GM18520 (cell line): ENCODE measurements at regions not wholly inside any gene's neighbourhood (a gene's known extent, or its start where the extent isn't known, plus 50 kb on each side); places are given as distances from the start of the nearest gene placed in this dataset.
A peak's percentile ranks its signal among the peaks of the same experiment; 100 is the strongest.

ENCODE experiments used
- ATAC-seq: cut with Tn5 transposase; IDR thresholded peaks from one replicate; pipeline ENCODE4 v1.9.1; 2021; ENCODE audit not compliant: unreplicated experiment

- no peak for ATAC-seq
Observed at GRCh38 chr1:118363396-118363795, 178.4 kb upstream of the SPAG17 start.

- ATAC-seq: no peak
Observed at GRCh38 chr1:118360817-118361216, 175.8 kb upstream of the SPAG17 start.

- ATAC-seq: no peak
Observed at GRCh38 chr1:118346936-118347335, 161.9 kb upstream of the SPAG17 start.

DNA sequence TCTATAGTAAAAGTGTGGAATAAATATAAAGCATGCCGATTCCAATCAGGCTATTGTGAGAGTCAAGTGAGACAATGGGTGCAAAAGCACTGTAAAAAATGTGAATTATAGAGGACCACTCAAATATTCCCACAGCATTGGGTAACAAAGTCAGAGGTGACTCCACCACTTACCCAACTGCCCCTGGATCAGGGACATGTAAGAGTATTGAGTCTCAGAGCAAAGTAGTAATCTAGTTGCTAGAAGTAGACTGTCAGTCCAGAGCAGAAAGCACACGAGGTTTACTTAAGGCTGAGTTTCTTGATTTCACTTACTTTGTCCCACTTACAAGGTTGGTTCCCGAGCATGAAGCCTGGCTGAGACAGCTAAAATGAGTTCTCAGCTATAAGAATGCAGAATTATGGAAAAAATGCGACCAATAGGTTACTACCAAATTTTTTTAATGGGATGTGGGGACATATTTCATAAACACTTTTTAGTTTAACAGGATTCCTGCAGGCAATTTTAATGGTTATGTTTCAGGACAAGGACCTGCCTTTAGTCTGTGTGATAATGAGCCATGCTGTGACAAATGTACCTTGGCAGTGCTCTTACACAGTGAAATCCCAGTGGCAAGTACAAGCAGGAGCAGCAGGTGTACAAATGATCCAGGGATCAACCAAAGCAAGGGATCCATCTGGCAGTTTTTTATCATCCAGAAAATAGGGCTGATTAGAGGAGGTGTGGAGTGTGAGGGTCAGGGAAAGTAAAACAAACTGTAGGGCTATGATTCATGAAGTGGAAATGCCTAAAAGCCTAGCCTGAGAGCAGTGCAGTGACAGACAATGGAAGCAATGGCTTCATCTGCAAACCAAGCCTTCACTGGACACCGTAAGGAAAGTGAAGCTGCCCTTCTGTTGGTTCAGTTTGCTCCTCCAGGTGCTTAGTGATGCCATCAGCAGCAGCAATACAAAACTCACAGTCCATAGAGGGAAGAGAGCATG lies 156.2 kb upstream of the SPAG17 start:
- no peak for ATAC-seq

GRCh38 chr1:118339400-118340124 lies 154.5 kb upstream of the SPAG17 start:
- ATAC-seq: no peak

GRCh38 chr1:118338936-118339335 lies 153.9 kb upstream of the SPAG17 start:
- ATAC-seq: no peak

DNA sequence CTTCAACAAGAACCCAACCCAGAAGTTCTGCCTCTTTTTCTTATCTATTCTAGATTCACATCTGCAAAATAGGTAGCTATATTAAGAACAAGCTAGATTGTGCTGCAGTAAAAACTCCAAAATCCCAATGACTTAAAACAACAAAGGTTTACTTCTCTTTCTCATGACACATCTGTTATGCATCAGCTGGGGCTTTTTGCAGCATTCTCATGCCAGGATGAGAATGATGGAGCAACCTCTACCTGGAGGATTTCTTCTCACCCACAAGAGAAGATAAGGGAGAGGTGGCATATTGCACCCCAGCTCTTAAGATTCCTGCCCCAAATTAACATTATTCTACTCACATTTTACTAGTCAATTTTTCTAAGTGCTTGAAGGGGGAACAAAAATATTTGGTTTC lies 152.3 kb upstream of the SPAG17 start:
- no peak for ATAC-seq

DNA sequence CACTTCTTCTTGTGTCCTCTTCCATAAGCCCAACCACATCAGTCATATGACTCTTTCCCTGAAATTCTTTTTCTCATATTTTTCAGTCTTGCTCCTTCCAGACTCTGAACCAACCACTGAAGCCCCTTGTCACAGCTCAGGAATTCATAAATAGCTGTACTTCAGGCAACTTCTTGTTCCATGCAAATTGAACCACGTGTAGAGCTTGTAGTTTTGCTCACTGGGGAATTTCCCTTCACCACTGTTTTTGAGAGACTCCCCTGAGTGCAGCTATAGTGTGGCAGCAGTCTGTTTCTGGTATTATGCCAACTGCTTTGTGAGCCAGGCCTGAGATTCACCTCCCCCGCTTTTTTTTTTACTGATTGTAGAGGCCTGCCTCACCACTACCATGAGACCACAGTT lies 150.3 kb upstream of the SPAG17 start:
- ATAC-seq: peak; percentile 98

DNA sequence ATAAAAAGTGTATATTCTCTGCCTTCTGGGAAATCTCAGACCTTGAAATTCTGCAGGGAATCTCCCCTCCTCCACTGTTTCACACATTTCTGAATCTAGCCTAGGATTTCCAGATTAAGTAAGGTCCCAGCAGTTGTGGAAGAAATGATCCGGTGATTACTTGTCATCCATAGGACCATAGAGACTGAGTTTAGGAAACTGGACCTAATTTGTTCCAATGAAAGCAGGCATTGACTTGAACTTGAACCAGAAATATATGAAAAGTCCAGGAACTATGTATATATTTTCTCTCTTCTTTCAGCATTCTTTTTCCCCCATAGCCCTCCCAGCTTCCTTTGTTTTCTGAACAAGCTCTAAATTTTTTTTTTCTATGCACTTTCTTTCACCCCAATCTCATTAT lies 149.5 kb upstream of the SPAG17 start:
- ATAC-seq: no peak

GRCh38 chr1:118333601-118334210 lies 148.7 kb upstream of the SPAG17 start:
- no peak for ATAC-seq

DNA sequence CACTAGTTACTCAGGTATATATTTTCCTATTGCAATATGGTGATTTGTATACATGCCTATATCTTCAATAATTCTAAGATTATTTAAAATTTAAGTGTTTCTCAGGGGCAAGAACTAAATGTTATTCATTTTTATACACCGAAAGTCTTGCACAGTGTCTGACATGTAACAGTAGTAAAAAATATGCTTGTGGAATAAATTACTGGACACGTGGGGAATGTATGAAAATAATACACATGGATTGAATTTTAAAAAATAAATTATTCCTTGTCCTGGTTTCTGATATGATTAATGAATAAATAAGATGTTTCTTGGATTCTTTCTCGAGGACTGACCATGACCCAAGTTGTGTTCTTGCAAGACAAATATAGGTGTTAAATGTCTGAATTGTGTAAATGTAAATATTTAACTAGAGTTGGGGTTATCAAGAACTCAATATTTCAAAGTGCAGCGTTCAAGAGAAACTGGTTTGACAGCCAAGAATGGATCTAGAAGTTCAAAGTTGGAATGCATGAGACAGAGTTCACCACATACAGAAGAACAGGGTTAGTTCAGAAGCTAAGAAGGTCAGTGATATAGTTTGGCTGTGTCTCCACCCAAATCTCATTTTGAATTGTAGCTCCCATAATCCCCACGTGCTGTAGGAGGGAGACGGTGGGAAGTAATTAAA lies 142.1 kb upstream of the SPAG17 start:
- no peak for ATAC-seq

- no peak for ATAC-seq
Observed at GRCh38 chr1:118325550-118326225, 140.7 kb upstream of the SPAG17 start.

DNA sequence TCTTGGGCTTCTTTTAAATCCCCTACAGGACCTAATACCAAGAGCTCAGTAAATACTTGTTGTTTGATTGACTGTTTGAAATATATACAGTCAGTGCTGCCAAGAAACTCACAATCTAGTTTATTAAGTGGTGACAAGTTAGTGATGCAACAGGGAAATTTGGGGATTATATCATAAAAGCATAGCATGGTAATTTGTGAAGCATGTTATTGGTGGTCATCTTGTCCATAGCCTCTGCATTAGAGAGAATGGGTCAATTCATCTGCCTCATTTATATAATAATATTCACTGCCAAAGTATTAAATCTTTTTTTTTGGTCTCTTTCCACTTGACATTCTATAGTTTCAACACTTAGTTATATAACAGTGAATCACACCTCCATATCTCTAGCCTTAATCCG lies 138.2 kb upstream of the SPAG17 start:
- ATAC-seq: no peak

GRCh38 chr1:118322331-118322730 lies 137.3 kb upstream of the SPAG17 start:
- no peak for ATAC-seq

- no peak for ATAC-seq
Observed at GRCh38 chr1:118321840-118322239, 136.8 kb upstream of the SPAG17 start.

GRCh38 chr1:118317842-118318614 lies 133.0 kb upstream of the SPAG17 start:
- no peak for ATAC-seq

- ATAC-seq: no peak
Observed at GRCh38 chr1:118306851-118307250, 121.8 kb upstream of the SPAG17 start.

- ATAC-seq: no peak
Observed at GRCh38 chr1:118304722-118305359, 119.8 kb upstream of the SPAG17 start.

DNA sequence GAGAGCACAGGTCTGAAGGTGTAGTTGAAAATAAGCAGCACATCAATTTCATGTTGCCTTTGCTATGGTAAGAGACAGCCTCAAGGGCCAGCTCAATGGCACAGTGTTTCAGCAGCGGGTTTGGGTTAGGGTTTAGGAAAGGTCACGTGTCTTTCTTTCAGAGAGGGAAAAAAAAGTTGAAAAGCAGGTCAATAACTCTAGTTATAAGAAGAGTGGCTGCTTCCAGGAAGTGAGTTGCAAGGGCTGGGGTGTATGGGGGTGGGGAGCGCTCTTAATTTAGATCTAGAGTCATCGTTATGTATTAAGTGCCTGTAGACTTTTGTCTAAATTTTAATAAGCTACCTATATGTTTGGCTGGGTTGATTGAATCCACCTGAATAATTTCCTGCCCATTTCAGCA lies 118.5 kb upstream of the SPAG17 start:
- ATAC-seq: no peak
